ENCODE measurements at regions not wholly inside any gene's neighbourhood (a gene's known extent, or its start where the extent isn't known, plus 50 kb on each side); places are given as distances from the start of the nearest gene placed in this dataset.

DNA sequence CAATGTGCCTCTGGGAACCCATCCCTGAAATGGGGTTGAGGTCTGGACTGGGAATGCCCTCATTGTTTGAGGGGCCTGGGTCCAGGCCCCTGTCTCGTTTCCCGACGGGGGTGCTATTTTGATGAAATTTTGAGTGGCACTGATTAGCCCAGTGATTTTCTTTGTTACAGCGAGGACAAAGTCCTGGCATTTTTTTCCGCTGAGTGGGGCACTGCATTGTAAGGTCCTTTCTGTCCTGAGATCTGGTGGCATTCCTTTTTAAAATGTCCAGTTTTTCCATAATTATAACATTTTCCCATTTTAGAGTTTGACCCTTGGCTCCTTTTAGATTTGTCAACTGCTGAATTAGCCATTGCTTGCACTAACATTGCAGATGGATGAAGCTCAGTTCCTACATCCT is 69.7 kb upstream of the INCENP start:
- TF ChIP-seq, protein P1, sequence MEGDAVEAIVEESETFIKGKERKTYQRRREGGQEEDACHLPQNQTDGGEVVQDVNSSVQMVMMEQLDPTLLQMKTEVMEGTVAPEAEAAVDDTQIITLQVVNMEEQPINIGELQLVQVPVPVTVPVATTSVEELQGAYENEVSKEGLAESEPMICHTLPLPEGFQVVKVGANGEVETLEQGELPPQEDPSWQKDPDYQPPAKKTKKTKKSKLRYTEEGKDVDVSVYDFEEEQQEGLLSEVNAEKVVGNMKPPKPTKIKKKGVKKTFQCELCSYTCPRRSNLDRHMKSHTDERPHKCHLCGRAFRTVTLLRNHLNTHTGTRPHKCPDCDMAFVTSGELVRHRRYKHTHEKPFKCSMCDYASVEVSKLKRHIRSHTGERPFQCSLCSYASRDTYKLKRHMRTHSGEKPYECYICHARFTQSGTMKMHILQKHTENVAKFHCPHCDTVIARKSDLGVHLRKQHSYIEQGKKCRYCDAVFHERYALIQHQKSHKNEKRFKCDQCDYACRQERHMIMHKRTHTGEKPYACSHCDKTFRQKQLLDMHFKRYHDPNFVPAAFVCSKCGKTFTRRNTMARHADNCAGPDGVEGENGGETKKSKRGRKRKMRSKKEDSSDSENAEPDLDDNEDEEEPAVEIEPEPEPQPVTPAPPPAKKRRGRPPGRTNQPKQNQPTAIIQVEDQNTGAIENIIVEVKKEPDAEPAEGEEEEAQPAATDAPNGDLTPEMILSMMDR (IDR thresholded peaks at IDR 0.05; ENCODE audit: insufficient read depth, low read depth, low read length) = no peak
- H3K4me3 ChIP-seq (ENCODE audit: low read depth, low read length) = no peak overlapping the region
- no peak for DNase-seq (ENCODE audit: low read depth)

GRCh38 chr11:62050716-62051115 is 73.1 kb upstream of the INCENP start:
- no peak for DNase-seq (ENCODE audit: low read depth)
- TF ChIP-seq, protein P1 (IDR thresholded peaks at IDR 0.05; ENCODE audit: insufficient read depth, low read depth, low read length) = no peak
- no peak overlapping the region for H3K4me3 ChIP-seq (ENCODE audit: low read depth, low read length)

DNA sequence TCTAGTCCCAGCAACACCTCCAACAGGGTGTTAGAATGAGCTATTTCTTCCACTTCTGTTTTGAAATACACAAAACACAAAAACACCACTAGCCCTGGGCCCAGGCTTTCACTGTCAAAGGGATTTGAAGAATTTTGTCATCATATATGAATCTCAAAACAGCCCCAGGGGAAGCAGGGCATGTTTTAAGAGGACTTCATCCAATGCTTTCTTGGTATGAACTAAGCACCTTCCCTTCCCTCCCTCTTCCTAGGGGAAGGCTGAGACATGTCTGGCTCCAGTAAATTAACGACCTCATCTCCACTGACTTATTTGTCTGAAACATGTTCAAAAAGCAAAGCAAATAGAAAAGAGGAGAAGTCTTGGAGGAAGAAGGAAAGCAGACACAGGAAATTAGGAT is 75.7 kb upstream of the INCENP start:
- TF ChIP-seq, protein P1 (IDR thresholded peaks at IDR 0.05; ENCODE audit: insufficient read depth, low read depth, low read length) = no peak
- H3K4me3 ChIP-seq (ENCODE audit: low read depth, low read length) = no peak overlapping the region
- DNase-seq (ENCODE audit: low read depth) = peak; percentile 76

- no peak for DNase-seq (ENCODE audit: low read depth)
- TF ChIP-seq, protein P1 (IDR thresholded peaks at IDR 0.05; ENCODE audit: insufficient read depth, low read depth, low read length) = no peak
- H3K4me3 ChIP-seq (ENCODE audit: low read depth, low read length) = no peak overlapping the region
Observed at GRCh38 chr11:62046568-62047100, 77.2 kb upstream of the INCENP start.

GRCh38 chr11:62044639-62045121 is 77.2 kb upstream of the FTH1 start:
- TF ChIP-seq, protein P1 (IDR thresholded peaks at IDR 0.05; ENCODE audit: insufficient read depth, low read depth, low read length) = no peak
- DNase-seq (ENCODE audit: low read depth) = peak; percentile 7

DNA sequence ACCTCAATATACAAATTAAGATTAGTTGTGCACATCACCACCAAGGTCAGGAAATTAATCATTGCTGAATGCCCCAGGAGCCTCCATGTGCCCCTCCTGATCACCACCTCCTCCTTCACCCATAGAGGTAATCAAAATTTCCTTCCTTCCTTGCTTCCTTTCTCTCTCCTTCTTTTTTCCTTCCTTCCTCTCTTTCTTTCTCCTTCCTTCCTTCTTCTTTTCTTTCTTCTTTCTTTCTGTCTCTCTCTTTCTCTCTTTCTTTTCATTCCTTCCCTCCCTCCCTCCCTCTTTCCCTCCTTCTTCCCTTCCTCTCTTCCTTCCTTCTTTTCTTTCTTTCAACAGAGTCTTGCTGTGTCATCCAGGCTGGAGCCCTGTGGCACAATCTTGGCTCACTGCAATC is 67.9 kb upstream of the FTH1 start:
- DNase-seq (ENCODE audit: low read depth) = no peak
- H3K4me3 ChIP-seq (ENCODE audit: low read depth, low read length) = no peak overlapping the region
- TF ChIP-seq, protein P1 (IDR thresholded peaks at IDR 0.05; ENCODE audit: insufficient read depth, low read depth, low read length) = no peak

More at GRCh38 chr11:62044639-62045121, 77.2 kb upstream of the FTH1 start:
- H3K4me3 ChIP-seq (ENCODE audit: low read depth, low read length) = no peak overlapping the region

DNA sequence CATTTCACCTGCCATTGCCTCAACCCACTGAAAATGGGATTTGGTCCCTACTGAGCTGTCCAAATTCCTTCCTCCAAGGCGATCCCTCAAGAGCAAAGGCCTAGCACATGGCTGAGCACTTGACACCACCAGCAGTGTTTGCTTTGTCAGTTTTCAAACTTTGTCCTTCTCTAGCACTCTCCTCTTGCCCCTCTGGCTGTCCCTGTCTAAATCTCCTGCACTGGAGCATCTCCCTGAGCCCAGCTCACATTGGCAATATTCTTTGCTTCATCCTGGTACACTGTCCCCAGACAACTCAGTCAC is 66.6 kb upstream of the FTH1 start:
- TF ChIP-seq, protein P1 (IDR thresholded peaks at IDR 0.05; ENCODE audit: insufficient read depth, low read depth, low read length) = no peak
- no peak overlapping the region for H3K4me3 ChIP-seq (ENCODE audit: low read depth, low read length)
- DNase-seq (ENCODE audit: low read depth) = no peak

All from fibroblast of villous mesenchyme (primary cell).